ENCODE measurements at regions not wholly inside any gene's neighbourhood (a gene's known extent, or its start where the extent isn't known, plus 50 kb on each side); places are given as distances from the start of the nearest gene placed in this dataset.

GRCh38 chr2:240298803-240299709 is 136.4 kb upstream of the GPC1 start:
- DNase-seq (ENCODE audit: unreplicated experiment), result no peak
- CTCF ChIA-PET, result interaction anchor here (0.6 kb wide), 1 partner anchor 156 kb away, joined by 6 read pairs; no protein-coding TSS in a partner anchor
- Mint-ChIP-seq H3K27ac (ENCODE audit: low read depth, unreplicated experiment) (no peak overlapping the region), H3K27me3 (ENCODE audit: insufficient read depth, unreplicated experiment) (peaks cover 17% of the 10 kb centered on the region), H3K36me3 (ENCODE audit: insufficient read depth, unreplicated experiment) (no peaks in the 10 kb centered on the region), H3K9me3 (ENCODE audit: unreplicated experiment) (no peaks in the 10 kb centered on the region), H3K4me1 (ENCODE audit: insufficient read depth, unreplicated experiment) (no peaks in the 10 kb centered on the region), H3K4me3 (ENCODE audit: unreplicated experiment) (no peak overlapping the region)
- TF ChIP-seq, protein P1, sequence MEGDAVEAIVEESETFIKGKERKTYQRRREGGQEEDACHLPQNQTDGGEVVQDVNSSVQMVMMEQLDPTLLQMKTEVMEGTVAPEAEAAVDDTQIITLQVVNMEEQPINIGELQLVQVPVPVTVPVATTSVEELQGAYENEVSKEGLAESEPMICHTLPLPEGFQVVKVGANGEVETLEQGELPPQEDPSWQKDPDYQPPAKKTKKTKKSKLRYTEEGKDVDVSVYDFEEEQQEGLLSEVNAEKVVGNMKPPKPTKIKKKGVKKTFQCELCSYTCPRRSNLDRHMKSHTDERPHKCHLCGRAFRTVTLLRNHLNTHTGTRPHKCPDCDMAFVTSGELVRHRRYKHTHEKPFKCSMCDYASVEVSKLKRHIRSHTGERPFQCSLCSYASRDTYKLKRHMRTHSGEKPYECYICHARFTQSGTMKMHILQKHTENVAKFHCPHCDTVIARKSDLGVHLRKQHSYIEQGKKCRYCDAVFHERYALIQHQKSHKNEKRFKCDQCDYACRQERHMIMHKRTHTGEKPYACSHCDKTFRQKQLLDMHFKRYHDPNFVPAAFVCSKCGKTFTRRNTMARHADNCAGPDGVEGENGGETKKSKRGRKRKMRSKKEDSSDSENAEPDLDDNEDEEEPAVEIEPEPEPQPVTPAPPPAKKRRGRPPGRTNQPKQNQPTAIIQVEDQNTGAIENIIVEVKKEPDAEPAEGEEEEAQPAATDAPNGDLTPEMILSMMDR (IDR thresholded peaks at IDR 0.05; ENCODE audit: unreplicated experiment), result no peak
- intact Hi-C loops (cut with micrococcal nuclease), result no loop called here
- POLR2A ChIA-PET, result no interaction called here
- no TSS peak for BruUV-seq (replicated peaks)

DNA sequence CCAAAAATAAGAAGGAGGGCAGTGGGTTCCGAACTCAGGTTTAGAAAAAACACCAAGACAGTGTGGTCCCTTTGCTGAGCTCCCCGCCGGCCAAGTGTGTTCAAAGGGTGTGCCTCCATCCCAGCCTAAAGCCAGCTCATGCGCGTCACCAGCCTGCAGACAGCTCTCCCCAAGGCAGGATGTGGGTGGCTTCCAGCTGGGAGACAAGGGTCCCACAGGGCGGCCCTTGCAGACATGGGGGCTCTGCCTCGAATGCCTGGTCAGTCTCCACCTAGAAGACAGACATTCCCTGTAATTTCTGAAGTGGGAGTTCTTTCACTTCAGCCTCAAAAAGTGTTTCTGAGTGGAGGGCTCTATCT is 135.8 kb upstream of the GPC1 start:
- no peak overlapping the region for H3K4me3 Mint-ChIP-seq (ENCODE audit: unreplicated experiment)
- POLR2A ChIA-PET, result no interaction called here
- no peaks in the 10 kb centered on the region for H3K36me3 Mint-ChIP-seq (ENCODE audit: insufficient read depth, unreplicated experiment)
- TF ChIP-seq, protein P1 (IDR thresholded peaks at IDR 0.05; ENCODE audit: unreplicated experiment), result no peak
- no peak overlapping the region for H3K27ac Mint-ChIP-seq (ENCODE audit: low read depth, unreplicated experiment)
- peaks cover 23% of the 10 kb centered on the region for H3K27me3 Mint-ChIP-seq (ENCODE audit: insufficient read depth, unreplicated experiment)
- intact Hi-C loops (cut with micrococcal nuclease), result no loop called here
- no peaks in the 10 kb centered on the region for H3K4me1 Mint-ChIP-seq (ENCODE audit: insufficient read depth, unreplicated experiment)
- CTCF ChIA-PET, result interaction anchor here (0.6 kb wide), 1 partner anchor 156 kb away, joined by 6 read pairs; no protein-coding TSS in a partner anchor
- no peak for DNase-seq (ENCODE audit: unreplicated experiment)
- no peaks in the 10 kb centered on the region for H3K9me3 Mint-ChIP-seq (ENCODE audit: unreplicated experiment)
- BruUV-seq (replicated peaks), result no TSS peak

DNA sequence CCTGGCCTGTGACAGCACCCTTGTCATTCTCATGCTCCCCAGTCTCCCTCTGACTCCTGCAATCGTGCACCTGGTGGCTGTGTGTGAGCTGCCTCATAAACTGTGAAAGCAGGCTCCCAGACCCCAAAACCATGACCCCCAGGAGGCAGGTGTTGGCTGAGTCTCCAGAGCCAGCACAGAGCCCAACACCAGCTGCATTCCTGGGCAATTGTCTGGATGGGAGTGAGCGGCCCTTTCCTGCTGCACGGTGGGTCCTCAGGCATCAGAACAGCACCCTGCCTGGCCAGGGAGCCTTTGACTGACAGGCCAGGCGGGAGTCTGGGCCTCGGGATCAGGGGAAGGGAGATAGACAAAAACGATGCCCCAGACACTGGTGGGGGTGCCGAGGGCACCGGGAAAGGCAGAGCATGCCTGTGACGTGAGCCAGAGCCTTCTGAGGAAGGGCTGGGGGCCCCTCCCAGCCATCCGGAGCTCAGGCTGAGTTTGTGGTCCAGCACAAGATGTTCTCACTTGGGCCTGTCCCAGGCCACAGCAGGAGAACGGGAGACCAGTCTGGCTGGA is 135.1 kb upstream of the GPC1 start:
- Mint-ChIP-seq H3K27me3 (ENCODE audit: insufficient read depth, unreplicated experiment) (peaks cover 23% of the 10 kb centered on the region), H3K4me3 (ENCODE audit: unreplicated experiment) (no peak overlapping the region), H3K4me1 (ENCODE audit: insufficient read depth, unreplicated experiment) (no peaks in the 10 kb centered on the region), H3K9me3 (ENCODE audit: unreplicated experiment) (no peaks in the 10 kb centered on the region), H3K36me3 (ENCODE audit: insufficient read depth, unreplicated experiment) (no peaks in the 10 kb centered on the region), H3K27ac (ENCODE audit: low read depth, unreplicated experiment) (no peak overlapping the region)
- intact Hi-C loops (cut with micrococcal nuclease), result no loop called here
- TF ChIP-seq, protein P1 (IDR thresholded peaks at IDR 0.05; ENCODE audit: unreplicated experiment), result no peak
- DNase-seq (ENCODE audit: unreplicated experiment), result no peak
- ChIA-PET CTCF (no interaction called here), POLR2A (interaction anchor here (0.8 kb wide), 1 partner anchor 13 kb away, joined by 3 read pairs; no protein-coding TSS in a partner anchor)
- no TSS peak for BruUV-seq (replicated peaks)

DNA sequence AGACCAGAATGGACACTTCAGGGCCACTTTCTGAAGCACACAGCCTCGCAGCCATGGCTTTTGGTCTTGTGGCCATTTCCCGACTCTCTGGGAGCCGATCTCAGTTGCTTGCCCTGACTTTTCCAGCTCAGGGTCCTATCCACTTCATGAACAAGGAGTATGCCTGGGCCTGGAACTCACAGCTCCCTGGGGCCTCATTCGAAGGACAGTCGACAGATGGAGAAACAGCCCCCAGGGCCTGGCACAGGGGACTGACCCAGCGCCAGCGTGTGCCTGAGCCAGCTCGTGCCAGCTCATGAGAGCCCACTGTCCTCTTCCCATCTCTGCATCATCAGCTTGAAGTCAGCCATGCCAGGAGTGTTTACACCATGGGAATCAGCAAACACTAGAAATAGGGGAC is 134.6 kb upstream of the GPC1 start:
- no TSS peak for BruUV-seq (replicated peaks)
- no peak overlapping the region for H3K4me3 Mint-ChIP-seq (ENCODE audit: unreplicated experiment)
- peaks cover 23% of the 10 kb centered on the region for H3K27me3 Mint-ChIP-seq (ENCODE audit: insufficient read depth, unreplicated experiment)
- H3K9me3 Mint-ChIP-seq (ENCODE audit: unreplicated experiment), result no peaks in the 10 kb centered on the region
- no peaks in the 10 kb centered on the region for H3K36me3 Mint-ChIP-seq (ENCODE audit: insufficient read depth, unreplicated experiment)
- no peaks in the 10 kb centered on the region for H3K4me1 Mint-ChIP-seq (ENCODE audit: insufficient read depth, unreplicated experiment)
- no peak for DNase-seq (ENCODE audit: unreplicated experiment)
- intact Hi-C loops (cut with micrococcal nuclease), result no loop called here
- TF ChIP-seq, protein P1 (IDR thresholded peaks at IDR 0.05; ENCODE audit: unreplicated experiment), result no peak
- no peak overlapping the region for H3K27ac Mint-ChIP-seq (ENCODE audit: low read depth, unreplicated experiment)
- ChIA-PET CTCF (no interaction called here), POLR2A (interaction anchor here (0.8 kb wide), 1 partner anchor 13 kb away, joined by 3 read pairs; no protein-coding TSS in a partner anchor)
